ENCODE measurements at regions not wholly inside any gene's neighbourhood (a gene's known extent, or its start where the extent isn't known, plus 50 kb on each side); places are given as distances from the start of the nearest gene placed in this dataset.
A peak's percentile ranks its signal among the peaks of the same experiment; 100 is the strongest.

DNA sequence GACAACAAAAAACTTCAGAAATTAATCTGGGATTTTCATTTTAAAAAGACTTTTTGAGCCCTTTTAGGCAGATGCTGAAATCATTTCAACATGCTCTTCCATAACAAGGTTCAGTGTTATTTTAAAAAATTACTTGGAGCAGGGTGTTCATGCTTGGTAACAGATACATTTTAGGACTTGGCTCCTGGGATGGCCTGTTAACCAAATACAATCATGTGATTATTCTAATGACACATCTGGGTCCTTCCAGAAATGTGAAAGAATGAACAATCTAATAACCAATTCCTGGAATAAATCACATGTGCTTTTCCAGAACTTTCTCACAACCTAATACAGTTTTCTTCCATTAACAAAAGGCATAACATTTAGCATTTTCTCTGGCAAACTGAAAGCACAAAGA, 379.8 kb upstream of the RUNX1 start:
- DNase-seq (ENCODE audit: low spot score), result no peak

DNA sequence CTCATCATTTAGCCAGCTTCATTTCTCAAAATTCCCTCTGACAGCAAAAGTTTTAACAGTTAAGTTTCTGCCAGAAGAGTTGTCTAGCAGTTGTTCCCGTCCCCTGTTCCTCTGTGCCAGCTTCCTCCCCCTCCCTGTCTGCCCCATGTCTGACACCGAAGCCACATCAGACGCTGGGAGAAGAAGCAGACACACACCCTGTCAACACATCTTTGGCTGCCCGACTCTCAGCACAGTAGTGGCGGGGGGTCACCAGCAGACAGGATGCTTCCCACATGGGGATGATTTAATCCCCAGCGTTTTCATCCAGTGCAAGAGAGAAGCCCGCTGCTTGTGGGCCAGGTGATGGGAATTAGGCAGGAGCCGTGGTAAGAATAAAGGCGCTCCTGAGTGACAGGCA, 379.4 kb upstream of the RUNX1 start:
- peak; percentile 15 for DNase-seq (ENCODE audit: low spot score)

DNA sequence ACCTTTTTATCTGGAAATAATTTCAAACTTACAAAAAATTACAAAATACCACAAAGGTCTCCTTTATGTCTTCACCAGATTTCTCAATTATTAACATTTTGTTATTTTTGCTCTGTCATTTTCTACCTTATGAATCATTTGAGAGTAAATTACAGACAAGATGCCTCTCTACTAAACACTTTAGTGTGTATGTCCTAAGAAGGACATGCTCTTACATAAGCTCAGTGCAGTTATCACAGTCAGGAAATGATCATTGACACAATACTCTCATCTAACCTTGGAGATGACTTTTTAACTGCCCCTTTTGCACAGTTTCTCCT, 378.9 kb upstream of the RUNX1 start:
- DNase-seq (ENCODE audit: low spot score), result no peak

DNA sequence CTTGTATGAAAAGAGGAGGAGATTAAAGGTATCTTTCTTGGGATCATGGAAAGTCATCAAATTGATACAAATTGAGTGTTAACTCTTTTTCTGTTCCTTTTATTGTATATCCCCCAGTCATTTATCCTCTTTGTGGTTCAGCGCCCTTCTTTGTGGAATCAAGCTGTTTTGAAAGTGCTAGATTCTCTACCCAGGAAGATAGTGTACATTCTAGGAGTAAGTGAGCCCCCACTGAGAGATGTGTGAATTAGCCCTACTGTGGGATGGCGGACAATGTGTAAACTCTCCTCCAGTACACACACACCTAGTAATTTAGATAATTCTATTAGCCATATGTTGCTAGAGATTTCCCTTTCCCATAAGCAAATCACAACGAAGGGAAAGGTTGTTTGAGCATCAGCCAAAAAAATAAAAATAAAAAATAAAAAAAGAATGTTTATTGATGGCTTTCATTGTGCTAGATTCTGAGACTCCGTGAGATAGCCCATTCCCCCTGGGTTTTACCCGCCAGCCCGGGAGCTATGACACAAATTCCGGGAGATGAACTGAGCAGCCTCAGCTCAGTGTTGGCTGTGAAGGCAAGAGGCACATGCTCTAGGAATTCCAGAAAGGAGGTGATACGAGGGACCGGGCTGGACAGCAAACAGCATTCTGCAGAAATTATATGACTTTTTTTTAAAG, 378.4 kb upstream of the RUNX1 start:
- DNase-seq (ENCODE audit: low spot score), result no peak

DNA sequence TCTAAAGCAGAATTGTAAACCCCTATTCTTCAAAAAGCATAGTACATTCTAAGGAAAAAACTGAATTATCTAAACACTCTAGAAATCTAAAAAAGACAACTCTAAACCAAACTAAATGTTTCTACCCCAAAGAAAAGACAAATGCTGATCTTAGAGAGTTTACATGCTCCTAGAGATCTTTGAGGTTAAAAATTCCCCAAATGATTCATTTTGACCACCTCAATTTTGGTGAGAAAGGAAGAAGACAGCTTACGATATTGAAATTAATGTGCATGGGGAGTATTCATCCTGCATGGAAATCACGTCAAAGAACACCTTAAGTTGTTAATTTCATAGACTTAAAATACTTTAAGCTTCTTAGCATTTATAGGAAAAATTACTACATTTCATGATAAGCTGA, 377.8 kb upstream of the RUNX1 start:
- DNase-seq (ENCODE audit: low spot score), result no peak

DNA sequence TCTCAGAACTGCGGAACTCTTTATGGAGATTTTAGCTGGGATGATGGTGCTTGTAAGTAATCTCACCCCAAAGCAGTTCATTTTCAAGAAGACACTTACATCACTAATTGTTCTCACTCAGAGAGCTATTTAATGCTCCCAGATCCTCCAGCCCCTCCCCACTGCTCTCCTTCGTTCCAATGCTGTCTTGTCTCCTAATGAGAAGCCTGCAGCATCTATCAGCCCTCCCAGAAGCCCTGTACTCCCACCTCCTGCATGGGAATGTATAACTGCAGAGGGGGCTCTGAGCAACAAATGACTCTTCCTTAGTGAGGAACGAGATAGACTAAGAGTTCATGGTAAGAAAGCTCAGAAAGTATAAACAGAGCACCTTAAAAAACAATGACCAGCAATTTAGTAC, 377.4 kb upstream of the RUNX1 start:
- no peak for DNase-seq (ENCODE audit: low spot score)

DNA sequence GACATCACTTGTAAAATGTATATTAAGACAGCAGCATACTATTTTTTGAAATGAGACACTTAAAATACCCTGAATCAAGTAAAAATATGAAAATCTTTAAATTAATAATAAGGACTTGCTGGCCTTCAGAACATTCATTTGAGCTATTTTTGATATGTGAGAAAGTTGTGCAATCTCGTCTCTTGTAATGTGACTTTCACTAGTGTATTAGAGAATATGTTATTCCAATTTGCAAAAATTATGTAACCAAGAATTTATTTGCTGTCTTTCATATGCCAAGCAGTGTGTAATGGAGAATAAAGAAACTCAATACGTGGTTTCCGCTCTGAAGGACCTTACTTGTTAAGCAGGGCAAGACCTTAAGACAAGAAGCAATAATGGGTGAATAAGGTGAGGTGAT, 375.0 kb upstream of the RUNX1 start:
- DNase-seq (ENCODE audit: low spot score), result no peak

DNA sequence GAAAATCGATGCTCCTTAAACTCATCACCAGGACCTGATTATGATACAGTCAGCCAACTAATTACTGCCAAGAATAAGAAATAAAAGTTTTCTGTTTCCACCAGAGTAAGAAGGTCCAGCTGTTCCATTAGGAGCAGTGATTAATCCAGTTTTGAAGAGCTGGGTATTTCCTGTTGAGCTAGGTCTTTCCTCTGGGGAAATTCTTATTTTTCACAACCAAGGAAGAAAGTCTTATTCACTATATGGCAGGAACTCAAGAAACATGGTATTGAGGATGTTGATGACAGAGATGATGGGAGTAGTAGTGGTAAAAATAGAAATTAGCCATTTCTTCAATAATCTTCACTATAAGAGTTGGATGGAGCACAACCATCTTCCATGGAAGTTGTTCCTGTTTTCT, 374.6 kb upstream of the RUNX1 start:
- no peak for DNase-seq (ENCODE audit: low spot score)

DNA sequence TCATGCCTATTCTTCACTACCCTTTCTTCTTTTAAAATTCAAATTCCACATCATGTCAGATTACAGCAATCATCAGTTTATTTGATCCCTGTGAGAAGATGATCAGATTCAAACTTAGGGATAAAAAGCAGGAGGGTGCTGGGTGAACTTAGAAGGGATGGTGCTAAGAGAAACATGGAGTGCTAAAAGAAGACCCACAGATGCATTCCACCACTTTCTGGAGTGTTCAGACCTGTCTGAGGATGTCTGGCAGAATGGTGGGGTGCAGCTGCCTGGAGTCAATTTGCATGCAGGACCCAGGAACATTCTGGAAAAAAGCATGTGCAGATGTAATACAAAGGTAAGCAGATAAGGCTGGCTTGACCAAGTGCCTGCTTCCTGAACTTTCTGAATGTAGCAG, 372.9 kb upstream of the RUNX1 start:
- no peak for DNase-seq (ENCODE audit: low spot score)

DNA sequence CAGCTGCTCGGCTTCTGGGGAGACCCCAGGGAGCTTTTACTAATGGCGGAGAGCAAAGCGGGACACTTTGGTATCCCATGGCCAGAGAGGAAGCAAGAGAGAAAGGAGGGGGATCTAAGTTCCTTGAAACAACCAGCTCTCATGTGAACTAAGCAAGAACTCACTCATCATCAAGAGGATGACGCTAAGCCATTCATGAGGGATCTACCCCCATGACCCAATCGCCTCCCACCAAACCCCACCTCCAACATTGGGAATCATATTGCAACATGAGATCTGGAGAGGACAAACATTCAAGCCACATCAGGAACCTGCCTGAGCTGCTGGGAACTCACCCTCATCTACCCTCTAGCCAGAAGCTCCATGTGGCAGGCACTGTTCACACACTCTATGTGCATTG, 372.1 kb upstream of the RUNX1 start:
- DNase-seq (ENCODE audit: low spot score), result no peak

DNA sequence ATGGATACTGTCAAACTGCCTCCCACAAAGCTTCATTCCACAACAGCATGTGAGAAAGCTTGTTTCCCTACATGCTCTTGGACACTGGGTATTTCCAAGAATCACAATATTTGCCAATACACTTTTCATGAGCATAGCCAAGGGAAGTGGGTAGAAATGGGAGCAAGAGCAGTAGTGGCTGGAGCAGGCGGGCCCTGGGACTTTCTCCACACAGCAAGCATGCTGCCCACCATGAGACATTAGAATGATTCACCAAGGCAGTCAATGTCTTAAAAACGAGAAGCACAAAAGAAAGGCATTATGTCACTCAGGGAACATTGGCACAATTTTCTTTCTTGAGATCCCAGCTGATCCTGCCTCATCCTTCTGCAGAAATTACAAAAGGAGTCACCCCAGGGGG, 371.6 kb upstream of the RUNX1 start:
- DNase-seq (ENCODE audit: low spot score), result no peak

DNA sequence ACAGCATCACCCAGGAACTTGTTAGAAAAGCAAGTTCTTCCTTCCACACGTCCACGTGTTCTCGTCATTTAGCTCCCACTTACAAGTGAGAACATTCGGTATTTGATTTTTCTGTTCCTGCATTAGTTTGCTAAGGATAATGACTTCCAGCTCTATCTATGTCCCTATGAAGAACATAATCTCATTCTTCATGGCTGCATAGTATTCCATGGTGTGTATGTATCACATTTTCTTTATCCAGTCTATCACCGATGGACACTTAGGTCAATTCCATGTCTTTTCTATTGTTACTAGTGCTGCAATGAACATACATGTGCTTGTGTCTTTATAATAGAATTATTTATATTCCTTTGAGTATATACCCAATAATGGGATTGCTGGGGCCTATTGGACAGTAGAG, 368.7 kb upstream of the RUNX1 start:
- DNase-seq (ENCODE audit: low spot score), result no peak

DNA sequence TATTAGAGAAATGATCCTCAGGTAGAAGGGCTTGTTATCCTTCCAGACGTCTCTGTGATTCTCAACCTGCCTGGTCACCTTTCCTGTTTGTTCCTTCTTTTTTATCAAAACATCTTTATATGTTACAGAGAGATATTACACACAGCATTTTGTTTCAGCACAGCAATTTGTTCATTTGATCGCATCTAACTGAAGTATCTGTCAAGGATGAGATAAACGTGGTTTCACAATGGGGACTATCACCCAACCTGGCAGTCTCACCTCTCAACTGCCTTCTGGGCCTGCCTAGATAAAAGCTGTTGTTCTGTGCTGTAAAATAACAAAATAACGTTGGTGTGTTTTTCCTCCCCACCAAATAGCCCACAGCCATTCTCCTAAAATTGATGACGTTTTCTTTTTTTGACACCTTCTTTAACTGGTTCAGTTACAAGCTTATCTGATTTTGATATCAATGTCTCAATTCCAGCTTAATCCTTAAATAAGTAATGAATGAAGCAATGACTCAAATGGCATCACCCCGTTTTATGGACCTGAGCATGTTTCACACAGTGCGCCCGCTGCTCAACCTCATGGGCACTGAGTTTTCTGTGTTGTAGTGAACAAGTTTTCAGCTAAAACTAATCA, 367.9 kb upstream of the RUNX1 start:
- no peak for DNase-seq (ENCODE audit: low spot score)

DNA sequence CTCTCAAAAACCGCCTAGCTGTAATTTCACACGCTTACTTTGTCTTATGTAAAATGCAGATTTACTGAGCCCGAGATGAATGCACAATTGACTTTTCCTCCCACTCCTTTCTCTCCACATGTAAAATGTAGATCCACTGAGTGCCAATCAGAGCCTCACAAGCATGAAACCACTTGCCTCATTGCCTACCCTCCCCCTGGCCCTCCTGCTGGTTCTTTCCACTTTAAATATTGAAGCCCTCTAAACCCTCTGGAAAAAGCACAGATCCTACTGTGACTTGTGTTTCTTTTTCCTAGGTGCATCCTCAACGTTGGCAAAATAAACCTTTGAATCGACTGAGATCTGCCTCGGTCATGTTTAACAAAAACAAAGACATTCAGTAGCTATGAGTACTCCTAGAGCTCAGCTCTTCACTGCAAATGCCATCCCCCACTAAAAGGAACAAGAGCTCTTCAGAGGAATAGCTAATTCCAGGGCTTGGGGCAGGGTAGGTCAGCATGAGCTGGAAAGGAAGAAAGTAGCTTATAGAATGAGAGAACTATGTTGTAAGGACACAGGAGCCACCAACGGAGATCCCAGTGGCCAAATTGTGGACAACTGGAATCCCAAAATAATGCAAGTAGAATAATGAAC, 365.5 kb upstream of the RUNX1 start:
- no peak for DNase-seq (ENCODE audit: low spot score)

DNA sequence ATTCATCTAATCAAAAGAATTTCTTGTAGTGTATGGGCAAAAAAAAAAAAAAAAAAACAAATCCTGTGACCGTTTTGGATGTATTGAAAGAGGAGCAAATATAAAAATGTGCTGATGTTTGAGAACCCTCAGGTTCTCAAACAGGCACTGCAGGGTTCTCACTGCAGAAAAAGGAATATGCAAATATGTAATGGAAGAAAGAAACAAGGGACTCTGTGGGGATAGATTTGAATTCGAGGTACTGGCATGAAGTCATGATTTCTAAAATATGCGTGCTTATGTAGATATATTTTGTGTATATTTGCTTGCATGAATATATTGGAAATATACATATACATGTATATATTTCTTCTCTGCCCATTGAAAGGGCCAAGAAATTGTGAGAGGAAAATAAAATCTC, 365.0 kb upstream of the RUNX1 start:
- no peak for DNase-seq (ENCODE audit: low spot score)

DNA sequence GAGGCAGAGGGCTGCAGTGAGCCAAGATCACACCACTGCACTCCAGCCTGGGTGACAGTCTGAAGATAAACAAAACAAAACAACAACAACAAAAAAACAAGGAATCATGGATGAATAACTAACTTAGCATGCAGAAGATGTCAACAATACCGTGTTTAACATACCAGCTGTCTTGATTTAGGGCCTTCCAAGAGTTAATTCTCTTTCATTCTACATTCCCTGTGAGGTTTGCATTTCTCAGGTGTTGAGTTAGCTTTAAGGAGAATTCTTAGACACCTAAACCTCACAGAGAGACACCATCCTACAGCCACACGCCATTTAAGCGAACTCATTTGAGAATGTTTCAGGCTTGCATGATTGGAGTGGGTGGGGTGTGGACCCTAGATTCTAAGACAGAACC, 363.1 kb upstream of the RUNX1 start:
- DNase-seq (ENCODE audit: low spot score), result no peak

DNA sequence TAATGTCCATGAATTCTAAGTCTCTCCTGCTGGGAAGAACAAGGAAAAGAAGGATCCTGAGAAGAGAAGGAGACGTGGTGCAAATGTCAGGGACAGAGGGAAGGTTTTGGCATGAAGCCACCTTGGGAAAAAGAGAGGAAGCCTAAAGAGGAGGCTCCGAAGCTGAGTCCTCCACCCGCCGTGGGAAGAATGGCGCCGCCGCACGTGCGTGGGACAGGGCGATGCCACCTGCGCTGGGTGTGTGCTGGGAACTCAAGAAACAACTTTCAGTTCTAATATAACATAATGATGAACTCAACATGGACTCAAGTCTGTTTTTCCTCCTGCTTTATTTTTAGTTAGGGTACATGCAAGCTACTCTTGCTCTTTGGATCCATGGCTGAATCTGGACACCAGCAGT, 362.3 kb upstream of the RUNX1 start:
- DNase-seq (ENCODE audit: low spot score), result no peak

DNA sequence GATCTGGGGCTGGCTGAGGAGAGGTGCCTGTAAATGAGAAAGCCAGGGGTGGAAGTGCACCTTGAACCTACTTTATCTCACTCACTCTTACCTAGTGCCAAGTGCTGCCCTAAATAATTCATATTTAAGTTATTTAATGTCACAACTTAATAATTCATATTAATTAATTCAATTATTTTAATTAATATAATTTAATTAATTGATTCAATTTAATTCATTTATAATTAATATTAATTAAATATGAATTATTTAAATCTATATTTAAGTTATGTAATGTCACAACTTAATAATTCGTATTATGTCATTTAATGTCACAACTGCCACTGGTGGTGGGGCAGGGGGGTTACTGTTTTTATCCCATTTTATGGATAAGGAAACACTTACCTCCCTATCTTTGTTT, 361.6 kb upstream of the RUNX1 start:
- DNase-seq (ENCODE audit: low spot score), result no peak

DNA sequence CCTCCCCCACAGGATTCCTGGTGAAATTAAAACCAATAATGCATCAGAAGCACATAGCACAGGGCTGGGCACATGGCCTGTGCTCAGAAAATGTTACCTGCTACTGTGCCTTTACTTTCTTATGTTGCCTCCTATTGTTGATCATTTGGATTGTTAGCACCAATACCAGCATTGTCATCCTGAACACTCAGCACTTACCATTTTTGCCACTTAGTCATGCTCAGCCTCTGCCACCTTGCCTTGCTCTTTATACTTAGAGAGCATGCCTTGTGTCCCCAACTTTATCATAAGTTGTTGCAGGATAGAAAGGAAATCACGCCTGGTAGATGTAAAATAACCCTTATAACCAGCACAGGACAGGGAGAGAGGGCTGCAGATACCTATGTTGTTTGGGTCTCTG, 361.0 kb upstream of the RUNX1 start:
- DNase-seq (ENCODE audit: low spot score), result no peak

DNA sequence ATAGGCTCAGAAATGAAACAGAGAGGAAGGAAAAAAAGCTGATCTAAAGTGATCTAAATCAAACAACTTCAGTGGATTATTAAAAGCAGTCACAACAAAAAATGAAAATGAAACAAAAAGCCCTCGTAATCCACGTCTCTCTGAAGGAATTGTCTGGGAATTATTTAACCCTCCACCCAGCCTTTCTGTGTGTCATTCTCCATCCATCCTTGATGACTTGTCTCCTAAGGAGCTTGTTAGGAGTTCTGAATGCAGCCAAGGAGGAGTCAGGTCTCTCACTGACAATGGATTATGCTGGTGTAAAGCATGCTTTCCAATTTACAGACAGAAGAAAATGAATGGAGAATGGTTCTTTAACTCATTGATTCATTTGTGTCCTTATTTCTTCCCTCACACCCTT, 359.3 kb upstream of the RUNX1 start:
- no peak for DNase-seq (ENCODE audit: low spot score)

DNA sequence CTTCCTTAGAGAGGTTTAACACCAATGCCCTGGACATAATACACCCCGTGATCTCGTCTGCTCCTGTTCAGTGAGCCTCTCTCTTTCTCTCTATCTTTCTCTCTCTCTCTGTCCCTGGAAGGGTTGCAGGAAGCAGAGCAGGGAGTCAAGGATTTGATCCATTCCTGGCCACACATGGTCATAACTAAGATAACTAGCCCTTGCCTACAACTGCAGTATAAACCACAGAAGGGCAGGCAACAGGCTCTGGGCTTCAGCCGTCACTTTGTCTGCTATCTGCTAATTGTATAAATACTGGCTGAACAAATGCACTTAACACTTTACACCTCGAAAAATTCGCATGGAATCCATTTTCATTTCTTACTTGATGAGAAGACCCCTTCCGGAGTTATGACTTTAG, 357.5 kb upstream of the RUNX1 start:
- no peak for DNase-seq (ENCODE audit: low spot score)

DNA sequence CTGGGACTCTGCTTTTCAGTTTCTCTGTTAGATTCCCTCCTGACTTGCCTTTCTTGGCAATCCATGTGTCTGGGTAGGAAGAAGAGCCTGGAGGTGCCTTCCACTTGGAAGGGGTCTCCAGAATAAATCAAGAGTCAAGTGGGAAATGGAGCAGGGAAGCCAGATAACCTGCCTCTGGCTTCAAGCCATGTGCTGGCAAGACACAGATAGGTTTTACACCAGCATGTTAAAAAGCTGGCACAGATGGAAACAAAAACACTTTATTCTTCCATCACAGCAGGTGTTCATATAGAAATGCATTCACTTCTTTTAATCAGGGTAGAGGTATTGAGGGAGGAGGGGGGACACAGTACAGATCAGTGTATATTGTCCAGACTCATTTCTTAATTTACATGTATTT, 356.9 kb upstream of the RUNX1 start:
- DNase-seq (ENCODE audit: low spot score), result no peak

DNA sequence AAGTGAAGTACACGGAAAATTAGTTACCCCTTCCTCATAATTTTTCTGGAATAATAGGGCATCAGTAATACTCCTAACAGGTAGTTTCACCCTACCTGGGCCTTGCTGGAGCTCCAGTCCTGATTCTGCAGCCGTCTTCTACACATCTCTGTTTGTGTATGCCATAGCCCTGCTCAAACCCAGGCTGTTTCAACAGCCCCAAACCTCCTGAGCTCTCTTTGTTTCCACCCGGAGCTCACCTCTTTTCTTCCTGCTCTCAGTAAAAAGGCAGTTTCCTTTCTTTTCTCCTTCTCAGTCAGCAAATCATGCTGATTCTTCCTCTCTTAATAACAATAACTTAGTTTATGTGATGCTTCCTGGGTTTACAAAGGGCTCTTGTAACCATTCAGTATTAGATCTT, 355.1 kb upstream of the RUNX1 start:
- DNase-seq (ENCODE audit: low spot score), result no peak

DNA sequence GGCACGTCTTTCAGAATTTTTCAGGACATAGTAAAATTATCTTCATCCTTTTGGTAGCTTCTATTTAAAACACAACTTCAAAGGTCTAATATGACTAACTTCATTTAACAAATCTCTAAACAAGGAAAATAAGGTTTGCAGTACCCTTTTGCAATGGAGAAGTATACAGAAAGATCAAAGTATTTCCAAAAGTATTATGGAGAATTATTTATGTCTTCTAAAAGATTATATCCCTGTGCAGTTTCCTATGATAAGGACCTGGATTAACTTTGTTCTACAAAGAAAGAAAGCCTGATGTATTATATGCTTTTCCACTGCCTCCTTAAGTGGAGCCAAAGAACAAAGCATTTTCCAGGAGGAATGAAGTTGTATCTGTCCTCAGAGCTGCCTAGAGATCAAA, 353.0 kb upstream of the RUNX1 start:
- DNase-seq (ENCODE audit: low spot score), result no peak

All from mucosa of gallbladder (tissue), 1 donor.